PC-9 (cell line): ENCODE measurements at regions not wholly inside any gene's neighbourhood (a gene's known extent, or its start where the extent isn't known, plus 50 kb on each side); places are given as distances from the start of the nearest gene placed in this dataset.

Experiments
- BruUV-seq: library from RNA; stranded (reverse); fragments of 400-500 nt; replicated peaks from 2 replicates; lab custom pipeline; 2021; lab: Mats Ljungman, UMichigan
- CTCF ChIA-PET: fragments of 300-600 bp; sonication (Branson Sonifier 250); formaldehyde crosslinking; loops from one replicate; lab custom pipeline; 2022; ENCODE audit warnings: antibody characterized with exemption; lab: Charles Lee
- POLR2A ChIA-PET: fragments of 300-600 bp; sonication (Branson Sonifier 250); formaldehyde crosslinking; loops from one replicate; lab custom pipeline; 2022; ENCODE audit warnings: antibody characterized with exemption; ENCODE audit not compliant: unreplicated experiment; lab: Charles Lee
- DNase-seq, 2 experiments: peaks; one replicate each; pipeline versions ENCODE4 v3.0.0 to v3.0.0-alpha.2; 2015 to 2022; ENCODE audit warnings: mixed read lengths in 1 of 2
- H2AFZ ChIP-seq: fragments of 200-600 bp; sonication (generic); 2 replicates; pipeline ENCODE4 v1.8.1; 2017; ENCODE audit warnings: antibody characterized with exemption
- H3F3A ChIP-seq: fragments of 200-600 bp; sonication (generic); 2 replicates; pipeline ENCODE4 v1.8.1; 2017; ENCODE audit warnings: antibody characterized with exemption, mild to moderate bottlenecking, low read depth; ENCODE audit not compliant: insufficient read depth
- H3K27ac ChIP-seq: fragments of 200-600 bp; sonication (generic); 2 replicates; pipeline ENCODE4 v1.6.1; 2016; ENCODE audit warnings: mixed run types
- H3K27me3 ChIP-seq: fragments of 200-600 bp; sonication (generic); 2 replicates; pipeline ENCODE4 v1.6.1; 2016; ENCODE audit warnings: low read depth, mixed run types; ENCODE audit not compliant: insufficient read depth
- H3K36me3 ChIP-seq: fragments of 200-600 bp; sonication (generic); 2 replicates; pipeline ENCODE4 v1.6.1; 2016; ENCODE audit warnings: low read depth, mixed run types
- H3K4me1 ChIP-seq: fragments of 200-600 bp; sonication (generic); replicated peaks from 2 replicates; pipeline ENCODE4 v1.6.1; 2016; ENCODE audit warnings: mixed run types; ENCODE audit not compliant: insufficient read depth
- H3K4me2 ChIP-seq: fragments of 200-600 bp; sonication (generic); 2 replicates; pipeline ENCODE4 v1.6.1; 2017; ENCODE audit warnings: mixed run types
- H3K4me3 ChIP-seq: fragments of 200-600 bp; sonication (generic); 2 replicates; pipeline ENCODE4 v1.6.1; 2016; ENCODE audit warnings: mixed run types
- H3K79me2 ChIP-seq: fragments of 200-600 bp; sonication (generic); 2 replicates; pipeline ENCODE4 v1.6.1; 2017; ENCODE audit warnings: low read depth, mixed run types
- H3K9me2 ChIP-seq: fragments of 200-600 bp; sonication (generic); 2 replicates; pipeline ENCODE4 v1.8.1; 2017; ENCODE audit warnings: mild to moderate bottlenecking; ENCODE audit not compliant: insufficient read depth
- H3K9me3 ChIP-seq: fragments of 200-600 bp; sonication (generic); 2 replicates; pipeline ENCODE4 v1.8.1; 2016; ENCODE audit warnings: low read depth; ENCODE audit not compliant: insufficient read depth
- H4K20me1 ChIP-seq: fragments of 200-600 bp; sonication (generic); 2 replicates; pipeline ENCODE4 v1.8.1; 2017; ENCODE audit not compliant: insufficient read depth
- EZH2 ChIP-seq: fragments of 200-600 bp; sonication (generic); IDR thresholded peaks from 2 replicates; pipeline ENCODE4 v1.8.0; 2017; ENCODE audit warnings: antibody characterized with exemption, low read depth
- intact Hi-C: fragments of 100-400 bp; cut with micrococcal nuclease; formaldehyde crosslinking; loops from one replicate; pipeline ENCODE4 v1.10.0; 2022; ENCODE audit not compliant: unreplicated experiment
- TF ChIP-seq, protein P1 (sequence below): fragments of 200-600 bp; sonication (generic); conservative IDR thresholded peaks from 2 replicates; pipeline ENCODE4 v1.6.1; 2017; ENCODE audit warnings: mixed run types, antibody characterized with exemption, mild to moderate bottlenecking, moderate library complexity

DNA sequence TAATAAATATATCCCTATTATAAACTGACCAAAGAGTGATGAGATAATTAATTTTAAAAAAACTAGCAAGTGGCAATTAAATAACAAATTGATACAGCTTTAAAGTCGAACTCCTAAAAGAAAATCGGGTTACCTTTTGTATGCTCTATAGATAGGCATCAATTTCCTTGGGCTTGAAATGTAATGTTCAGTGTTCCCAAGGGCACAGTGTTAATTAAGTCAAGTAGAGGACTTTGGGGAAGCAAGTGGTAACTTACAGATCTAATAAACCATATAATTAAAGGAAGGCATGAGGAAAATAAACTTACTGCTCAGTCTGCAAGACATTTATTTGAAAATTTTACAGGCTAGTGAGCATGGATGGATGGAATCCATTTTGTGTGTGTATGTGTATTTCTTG, 220.9 kb downstream of the FSCB start:
- intact Hi-C loops, result no loop called here
- no TSS peak for BruUV-seq
- Histone ChIP-seq H3K4me2 (no peak overlapping the region), H3K79me2 (no peaks in the 10 kb centered on the region), H3K4me3 (no peak overlapping the region), H3K9me3 (no peaks in the 10 kb centered on the region), H3K27me3 (no peaks in the 10 kb centered on the region), H3K4me1 (no peaks in the 10 kb centered on the region), H3K36me3 (no peaks in the 10 kb centered on the region), H2AFZ (no peak overlapping the region), H3K9me2 (no peaks in the 10 kb centered on the region), H3F3A (no peaks in the 10 kb centered on the region), H3K27ac (no peak overlapping the region), H4K20me1 (0 out of 2 replicates have a peak, but pooled peaks cover 3% of the 10 kb centered on the region)
- CTCF ChIA-PET, result no interaction called here
- POLR2A ChIA-PET, result no interaction called here
- no peak for DNase-seq
- TF ChIP-seq, protein P1, sequence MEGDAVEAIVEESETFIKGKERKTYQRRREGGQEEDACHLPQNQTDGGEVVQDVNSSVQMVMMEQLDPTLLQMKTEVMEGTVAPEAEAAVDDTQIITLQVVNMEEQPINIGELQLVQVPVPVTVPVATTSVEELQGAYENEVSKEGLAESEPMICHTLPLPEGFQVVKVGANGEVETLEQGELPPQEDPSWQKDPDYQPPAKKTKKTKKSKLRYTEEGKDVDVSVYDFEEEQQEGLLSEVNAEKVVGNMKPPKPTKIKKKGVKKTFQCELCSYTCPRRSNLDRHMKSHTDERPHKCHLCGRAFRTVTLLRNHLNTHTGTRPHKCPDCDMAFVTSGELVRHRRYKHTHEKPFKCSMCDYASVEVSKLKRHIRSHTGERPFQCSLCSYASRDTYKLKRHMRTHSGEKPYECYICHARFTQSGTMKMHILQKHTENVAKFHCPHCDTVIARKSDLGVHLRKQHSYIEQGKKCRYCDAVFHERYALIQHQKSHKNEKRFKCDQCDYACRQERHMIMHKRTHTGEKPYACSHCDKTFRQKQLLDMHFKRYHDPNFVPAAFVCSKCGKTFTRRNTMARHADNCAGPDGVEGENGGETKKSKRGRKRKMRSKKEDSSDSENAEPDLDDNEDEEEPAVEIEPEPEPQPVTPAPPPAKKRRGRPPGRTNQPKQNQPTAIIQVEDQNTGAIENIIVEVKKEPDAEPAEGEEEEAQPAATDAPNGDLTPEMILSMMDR, result no peak
- no peak for TF ChIP-seq EZH2

DNA sequence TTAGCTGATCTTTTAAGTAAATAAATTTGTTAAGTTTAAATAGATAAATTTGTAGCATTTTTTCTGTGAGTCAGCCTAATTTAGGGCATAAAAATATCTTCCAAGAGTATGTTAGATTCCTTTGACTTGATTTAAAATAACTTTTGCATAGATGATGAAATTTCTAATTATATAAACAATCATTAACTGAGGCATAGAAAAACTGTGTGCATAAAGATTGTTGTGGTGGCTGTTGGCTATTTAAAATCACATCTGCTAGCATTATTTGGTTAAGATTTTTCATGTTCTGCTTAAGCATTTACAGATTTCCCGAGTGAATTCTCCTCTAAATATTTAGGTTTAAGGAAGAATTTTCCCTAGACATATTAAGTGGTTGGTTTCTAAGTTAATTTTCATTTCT, 223.2 kb downstream of the FSCB start:
- ChIA-PET POLR2A (no interaction called here), CTCF (no interaction called here)
- TF ChIP-seq EZH2, result no peak
- TF ChIP-seq, protein P1, result no peak
- H3K9me2 ChIP-seq, result no peaks in the 10 kb centered on the region
- H3K4me1 ChIP-seq, result no peaks in the 10 kb centered on the region
- BruUV-seq, result no TSS peak
- intact Hi-C loops, result no loop called here
- no peaks in the 10 kb centered on the region for H3K27me3 ChIP-seq
- no peak overlapping the region for H2AFZ ChIP-seq
- H3K79me2 ChIP-seq, result no peaks in the 10 kb centered on the region
- no peak overlapping the region for H3K27ac ChIP-seq
- no peaks in the 10 kb centered on the region for H3K36me3 ChIP-seq
- DNase-seq, result no peak
- no peaks in the 10 kb centered on the region for H3F3A ChIP-seq
- no peak overlapping the region for H3K4me2 ChIP-seq
- no peaks in the 10 kb centered on the region for H3K9me3 ChIP-seq
- no peak overlapping the region for H3K4me3 ChIP-seq
- H4K20me1 ChIP-seq, result 0 out of 2 replicates have a peak, but pooled peaks cover 3% of the 10 kb centered on the region

DNA sequence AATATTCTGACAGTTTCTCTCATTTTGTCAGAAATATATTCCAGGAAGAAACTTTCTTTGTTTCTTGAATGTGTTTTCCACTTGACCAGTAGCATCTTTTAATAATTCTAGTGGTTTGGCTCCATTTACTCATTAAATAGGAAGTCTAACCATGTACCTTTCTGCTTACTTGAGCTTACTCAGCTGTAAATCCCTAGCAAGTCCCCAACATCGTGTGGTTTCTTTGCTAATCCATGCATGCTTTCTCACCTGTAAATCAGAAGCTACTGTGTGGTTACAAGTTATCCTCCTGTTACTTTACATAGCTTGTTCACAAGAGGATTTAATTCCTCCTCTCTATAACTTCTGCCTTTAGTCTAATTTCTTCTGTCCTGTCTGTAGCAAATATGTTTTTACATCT, 227.7 kb downstream of the FSCB start:
- H3K9me2 ChIP-seq, result no peaks in the 10 kb centered on the region
- no peak overlapping the region for H3K27ac ChIP-seq
- TF ChIP-seq EZH2, result no peak
- TF ChIP-seq, protein P1, result no peak
- ChIA-PET POLR2A (no interaction called here), CTCF (no interaction called here)
- no peak for DNase-seq
- H3K4me2 ChIP-seq, result no peak overlapping the region
- no peaks in the 10 kb centered on the region for H3K36me3 ChIP-seq
- no TSS peak for BruUV-seq
- H3K4me1 ChIP-seq, result no peaks in the 10 kb centered on the region
- no peaks in the 10 kb centered on the region for H3K9me3 ChIP-seq
- no peak overlapping the region for H2AFZ ChIP-seq
- no peaks in the 10 kb centered on the region for H3F3A ChIP-seq
- 0 out of 2 replicates have a peak, but pooled peaks cover 1% of the 10 kb centered on the region for H4K20me1 ChIP-seq
- H3K79me2 ChIP-seq, result no peaks in the 10 kb centered on the region
- no peaks in the 10 kb centered on the region for H3K27me3 ChIP-seq
- intact Hi-C loops, result no loop called here
- H3K4me3 ChIP-seq, result no peak overlapping the region
